HG02610 (cell line): ENCODE measurements at regions not wholly inside any gene's neighbourhood (a gene's known extent, or its start where the extent isn't known, plus 50 kb on each side); places are given as distances from the start of the nearest gene placed in this dataset.
"Not testable (repeated sequence)": the region's sequence is repeated elsewhere in the genome, so short reads cannot be mapped to it uniquely, and the experiment has no call there.

ENCODE experiments used
- ATAC-seq: cut with Tn5 transposase; IDR thresholded peaks from one replicate; pipeline ENCODE4 v1.9.1; 2021; ENCODE audit warnings: mild to moderate bottlenecking, moderate library complexity; ENCODE audit not compliant: unreplicated experiment

DNA sequence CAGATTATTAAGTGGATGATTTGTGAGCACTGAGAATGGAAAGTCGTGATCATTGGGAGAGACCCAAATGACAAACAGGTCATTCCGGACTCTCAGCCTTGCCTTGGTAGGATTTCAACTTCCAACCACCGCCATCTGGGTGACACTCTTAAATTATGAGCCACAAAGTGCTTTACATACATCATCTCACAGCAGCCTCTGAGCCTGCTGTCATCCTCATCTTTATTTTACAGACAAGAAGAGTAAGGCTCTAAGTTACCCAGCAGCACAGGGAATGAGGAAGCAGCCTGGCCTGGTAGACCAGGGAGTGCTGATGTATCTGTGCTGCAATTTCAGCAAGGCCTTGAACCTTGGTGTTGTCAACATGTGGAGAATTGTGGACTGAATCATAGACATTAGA lies 105.8 kb upstream of the TRIM2 start:
- no peak for ATAC-seq

DNA sequence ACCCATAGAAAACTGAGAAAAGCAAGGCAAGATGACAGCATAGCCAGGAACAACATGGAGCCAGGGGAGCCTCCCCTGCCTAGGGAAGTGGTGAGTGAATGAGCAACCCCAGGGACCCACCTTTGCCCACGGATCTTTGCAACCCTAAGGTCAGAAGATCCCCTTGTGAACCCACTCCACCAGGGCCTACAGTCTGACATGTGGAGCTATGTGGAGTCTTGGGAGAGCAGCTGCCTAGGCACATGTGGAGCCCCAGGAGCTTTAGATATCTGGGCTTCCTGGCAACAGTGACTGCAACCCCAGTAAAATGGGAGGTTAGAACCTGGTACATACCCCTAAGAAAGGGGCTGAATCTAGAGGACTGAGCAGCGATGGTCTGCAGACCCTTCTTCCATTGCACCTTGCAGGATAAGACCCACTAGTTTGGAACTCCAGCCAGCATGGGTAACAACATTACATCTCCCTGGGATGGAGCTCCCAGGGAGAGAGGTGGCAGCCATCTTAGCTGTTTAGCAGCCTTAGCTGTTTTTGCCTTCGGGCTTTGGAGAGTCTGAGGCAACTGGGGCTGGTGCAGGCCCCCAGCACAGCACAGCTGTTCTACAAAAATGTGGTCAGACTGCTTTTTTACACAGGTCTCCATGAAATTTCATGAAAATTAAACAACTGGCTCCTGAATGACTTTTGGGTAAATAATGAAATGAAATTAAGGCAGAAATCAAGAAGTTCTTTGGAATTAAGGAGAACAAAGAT lies 104.7 kb upstream of the TRIM2 start:
- no peak for ATAC-seq

DNA sequence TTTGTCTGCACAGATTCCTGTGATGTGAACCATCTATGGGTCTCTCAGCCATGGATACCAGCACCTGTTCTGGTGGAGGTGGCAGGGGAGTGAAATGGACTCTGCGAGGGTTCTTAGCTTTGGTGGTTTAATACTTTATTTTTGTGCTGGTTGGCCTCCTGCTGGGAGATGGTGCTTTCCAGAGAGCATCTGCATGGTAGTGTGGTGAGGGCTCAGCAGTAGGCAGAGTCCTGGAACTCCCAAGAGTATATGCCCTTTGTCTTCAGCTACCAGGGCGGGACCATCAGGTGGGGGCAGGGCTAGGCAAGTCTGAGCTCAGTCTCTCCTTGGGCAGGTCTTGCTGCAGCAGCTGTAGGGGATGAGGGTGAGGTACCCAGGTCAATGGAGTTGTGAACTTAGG lies 97.5 kb upstream of the TRIM2 start:
- ATAC-seq = not testable (repeated sequence)

DNA sequence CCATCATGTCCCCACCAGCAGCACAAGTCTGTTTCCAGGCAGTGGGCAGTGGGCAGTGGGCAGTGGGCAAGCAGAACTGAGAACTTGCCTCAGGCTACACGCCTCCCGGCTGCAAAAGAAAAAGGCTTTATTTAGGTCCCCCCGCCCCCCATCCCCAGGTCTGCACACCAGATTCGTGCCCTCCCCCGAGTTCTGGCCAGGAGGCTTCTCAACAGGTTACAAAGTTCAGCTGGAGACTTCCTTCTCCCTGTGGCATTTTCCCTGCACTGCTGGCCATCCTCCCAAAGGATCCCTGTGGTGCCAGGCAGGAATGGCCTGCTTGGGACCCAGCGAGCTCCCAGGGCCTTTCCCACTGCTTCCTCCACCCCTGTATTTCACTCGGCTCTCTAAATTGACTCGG lies 97.0 kb upstream of the TRIM2 start:
- no peak for ATAC-seq

DNA sequence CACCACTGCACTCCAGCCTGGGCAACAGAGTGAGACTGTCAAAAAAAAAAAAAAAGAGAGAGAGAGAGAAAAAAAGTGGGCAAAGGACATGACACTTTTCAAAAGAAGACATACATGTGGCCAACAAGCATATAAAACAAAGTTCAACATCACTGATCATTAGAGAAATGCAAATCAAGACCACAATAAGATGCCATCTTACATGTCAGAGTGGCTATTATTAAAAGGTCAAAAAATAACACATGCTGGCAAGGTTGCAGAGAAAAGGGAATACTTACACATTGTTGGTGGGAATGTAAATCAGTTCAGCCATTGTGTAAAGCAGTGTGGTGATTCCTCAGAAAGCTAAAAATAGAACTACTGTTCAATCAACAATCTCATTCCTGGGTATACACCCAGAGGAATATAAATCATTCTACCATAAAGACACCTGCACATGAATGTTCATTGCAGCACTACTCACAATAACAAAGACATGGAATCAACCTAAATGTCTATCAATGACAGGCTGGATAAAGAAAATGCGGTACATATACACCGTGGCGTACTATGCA lies 94.9 kb upstream of the TRIM2 start:
- no peak for ATAC-seq

DNA sequence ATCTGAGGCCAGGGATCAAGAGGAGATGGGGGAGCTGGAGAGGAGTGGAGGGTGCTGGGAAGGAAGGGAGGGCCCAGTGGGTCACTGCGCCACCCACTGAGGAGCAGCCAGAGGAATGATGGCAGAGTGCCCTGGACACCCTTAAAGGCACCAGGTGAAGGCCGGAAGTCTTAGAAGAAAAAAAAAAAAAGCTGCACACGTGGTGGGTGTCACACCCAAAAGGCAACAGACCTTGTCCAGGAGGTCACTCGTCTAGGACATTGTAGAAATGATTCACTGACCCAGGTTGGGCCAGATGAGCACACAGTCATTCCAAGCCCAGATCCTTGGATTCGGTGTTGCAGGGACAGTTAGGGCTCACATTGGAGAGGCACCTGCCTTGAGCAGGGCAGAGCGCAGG lies 93.5 kb upstream of the TRIM2 start:
- ATAC-seq = no peak

DNA sequence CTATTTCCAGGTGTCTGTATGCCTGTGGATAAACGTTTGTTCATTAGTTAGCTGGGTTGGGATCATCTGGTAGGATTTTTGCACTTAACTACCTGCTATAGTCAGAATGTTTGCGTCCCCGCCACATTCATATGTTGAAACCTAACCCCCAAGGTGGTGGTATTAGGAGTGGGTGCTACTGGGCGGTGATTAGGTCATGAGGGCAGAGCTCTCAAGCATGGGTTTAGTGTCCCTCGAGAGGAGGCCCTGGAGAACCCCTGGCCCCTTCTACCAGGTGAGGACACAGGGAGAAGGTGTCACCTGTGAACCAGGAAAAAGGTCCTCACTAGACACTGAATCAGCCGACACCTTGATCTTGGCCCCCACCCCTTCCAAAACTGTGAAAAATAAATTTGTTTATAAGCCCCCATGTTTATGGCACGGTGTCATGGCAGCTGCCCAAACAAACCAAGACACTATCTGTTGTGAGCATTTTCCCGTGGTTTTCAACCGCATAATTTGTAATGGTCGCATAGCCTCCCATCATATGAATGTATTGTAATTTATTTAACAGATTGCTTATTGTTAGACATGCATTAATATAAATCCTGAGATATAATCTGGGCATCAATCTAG lies 92.7 kb upstream of the TRIM2 start:
- ATAC-seq = no peak

DNA sequence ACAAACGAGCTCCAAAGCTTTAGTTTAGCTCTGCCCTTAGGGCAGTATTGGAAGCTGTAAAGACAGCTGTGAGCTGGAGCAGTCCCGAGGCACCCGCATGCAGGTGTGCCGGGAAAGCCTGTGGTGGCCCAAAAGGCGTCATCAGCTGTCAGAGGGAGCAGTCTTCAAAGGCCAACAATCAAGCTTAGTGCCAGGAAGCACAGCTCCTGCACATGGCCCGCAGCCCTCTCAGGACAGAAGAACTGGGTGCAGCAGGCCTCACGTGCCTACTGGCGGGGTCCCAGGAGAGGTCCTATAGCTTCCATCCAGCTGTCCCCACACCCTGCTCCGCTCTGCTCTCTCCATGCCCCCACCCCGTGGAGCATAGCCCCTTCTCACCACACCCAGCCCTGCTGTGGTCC lies 92.2 kb upstream of the TRIM2 start:
- no peak for ATAC-seq

DNA sequence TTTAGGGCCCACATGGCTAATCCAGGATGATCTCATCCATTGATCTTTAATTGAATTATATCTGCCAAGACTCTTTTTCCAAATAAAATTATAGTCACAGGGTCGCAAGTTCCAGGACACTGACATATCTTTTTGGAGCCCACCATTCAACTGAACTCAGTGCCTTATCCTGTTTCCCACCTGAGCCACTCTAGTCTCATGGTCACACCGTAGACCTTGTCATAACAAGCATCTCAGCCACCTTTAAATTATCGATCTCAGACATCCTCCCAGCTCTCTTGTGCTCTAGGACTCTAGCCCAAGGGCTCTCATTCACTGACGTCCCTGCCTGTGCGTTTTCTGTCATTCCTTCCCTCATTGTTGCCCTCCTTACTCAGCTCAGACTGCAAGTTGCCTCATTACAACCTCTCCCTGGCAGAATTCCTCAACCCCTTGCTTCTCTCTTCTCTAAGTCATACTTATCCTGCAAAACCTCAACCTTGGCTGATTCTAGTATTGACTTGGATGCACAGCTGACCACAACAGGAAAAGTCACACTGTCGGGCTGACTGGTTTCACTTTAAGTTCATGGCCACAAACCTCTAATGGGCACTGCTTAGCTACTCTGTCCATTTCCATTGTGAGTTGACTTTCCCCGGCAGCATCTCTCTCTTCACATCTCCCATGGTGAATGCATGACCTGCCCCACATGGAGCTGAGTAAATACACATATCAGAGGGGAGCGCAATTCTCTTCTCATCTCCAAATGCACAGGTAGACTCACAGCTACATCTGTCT lies 91.0 kb upstream of the TRIM2 start:
- ATAC-seq = no peak

DNA sequence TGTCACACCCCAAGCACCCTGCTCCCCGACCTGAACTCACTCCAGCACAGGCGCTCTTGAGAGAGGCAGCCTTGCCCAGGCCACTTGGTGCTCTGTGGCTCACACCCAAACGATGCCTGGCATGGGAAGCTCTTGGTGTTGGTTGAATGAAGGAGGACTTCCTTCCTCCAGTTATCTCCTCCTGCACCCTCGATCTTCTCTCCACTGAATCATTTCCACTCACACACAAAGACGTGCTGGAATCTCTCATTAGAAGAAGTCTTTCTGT lies 90.5 kb upstream of the TRIM2 start:
- ATAC-seq = no peak

DNA sequence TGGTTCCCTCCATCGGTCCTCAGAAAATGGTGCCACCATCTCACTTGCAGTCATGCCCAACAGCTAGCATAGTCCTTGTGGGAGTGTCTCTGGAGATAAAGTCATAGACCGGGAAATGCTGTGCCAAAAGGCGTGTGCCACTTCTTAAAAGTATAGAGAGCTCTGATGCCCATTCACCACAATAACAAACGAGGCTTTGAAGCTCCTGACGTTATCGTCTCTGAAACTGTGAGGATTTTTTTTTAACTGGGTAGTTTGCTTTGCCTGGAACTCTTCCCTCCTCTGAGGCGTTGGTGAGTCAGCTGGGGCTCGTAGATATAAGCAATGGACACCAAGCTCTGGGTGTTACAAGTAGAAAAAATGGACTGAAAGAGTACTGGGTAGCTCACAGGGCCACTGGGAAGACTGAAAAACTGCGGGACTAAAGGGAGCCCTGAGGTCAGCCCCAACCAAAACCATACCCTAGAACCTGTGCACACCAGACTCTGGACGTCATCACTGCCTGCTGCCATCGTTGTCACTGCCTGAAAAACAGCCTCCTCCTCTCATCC lies 89.4 kb upstream of the TRIM2 start:
- no peak for ATAC-seq

DNA sequence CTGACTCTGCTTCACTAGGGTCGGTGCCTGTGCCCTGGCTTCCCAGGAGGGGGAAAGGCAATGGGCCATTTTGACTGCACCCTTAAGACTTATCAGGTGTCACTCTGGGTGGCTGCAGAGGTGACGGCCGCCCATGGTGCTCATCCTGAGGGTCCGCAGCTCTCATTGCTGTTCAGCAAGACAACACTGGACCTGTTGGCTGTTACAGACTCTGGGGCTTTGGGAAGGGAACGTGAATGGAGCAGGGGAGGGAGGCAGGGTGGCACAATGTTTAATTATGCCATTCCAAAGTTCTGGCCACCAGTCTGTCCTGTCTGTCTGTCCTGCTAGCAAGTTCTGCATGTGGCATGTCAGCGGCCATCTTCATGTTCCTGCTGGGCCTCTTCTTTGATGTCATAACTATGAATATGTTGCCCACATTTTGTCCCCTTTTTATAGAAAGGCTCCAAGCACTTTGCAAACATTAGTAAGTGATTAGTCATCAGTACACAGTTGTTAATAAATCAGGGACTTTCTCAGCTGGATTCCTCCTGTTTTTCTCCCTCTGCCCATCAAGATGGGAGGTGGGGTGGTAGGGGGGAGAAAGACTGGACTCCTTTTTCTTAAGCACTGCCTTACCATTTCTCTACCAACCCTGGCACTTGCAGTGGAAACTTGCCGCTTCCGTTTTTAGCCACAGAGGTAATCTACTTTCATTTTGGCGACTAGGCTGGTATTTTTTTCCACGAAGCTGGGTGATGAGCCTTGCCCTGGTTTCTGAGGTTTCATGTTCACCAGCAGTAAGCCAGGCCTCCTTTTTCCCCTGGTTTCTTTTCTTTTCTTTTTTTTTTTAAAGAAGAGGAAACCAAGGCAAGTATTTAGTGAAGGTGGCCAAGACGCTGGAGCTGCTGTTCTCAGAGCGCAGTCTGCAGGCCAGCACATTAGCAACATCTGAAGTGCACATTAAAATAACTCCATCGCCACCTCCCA lies 88.6 kb upstream of the TRIM2 start:
- ATAC-seq = peak; percentile 78

DNA sequence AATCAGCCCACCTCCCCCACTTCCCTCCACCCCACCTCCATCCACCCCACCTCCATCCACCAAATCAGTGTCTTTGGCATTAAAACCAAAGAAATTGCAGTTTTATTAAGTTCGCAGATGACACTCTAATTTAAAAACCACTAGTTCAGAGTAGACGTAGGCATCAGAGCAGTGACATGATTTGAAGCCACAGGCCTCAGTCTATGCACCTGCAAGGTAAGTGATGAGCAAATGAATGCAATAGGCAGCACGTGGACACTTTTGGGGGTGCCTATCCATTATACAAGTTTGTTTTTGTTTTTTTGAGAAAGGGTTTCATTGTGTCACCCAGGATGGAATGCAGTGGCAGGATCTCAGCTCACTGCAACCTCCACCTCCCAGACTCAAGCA lies 88.0 kb upstream of the TRIM2 start:
- no peak for ATAC-seq

DNA sequence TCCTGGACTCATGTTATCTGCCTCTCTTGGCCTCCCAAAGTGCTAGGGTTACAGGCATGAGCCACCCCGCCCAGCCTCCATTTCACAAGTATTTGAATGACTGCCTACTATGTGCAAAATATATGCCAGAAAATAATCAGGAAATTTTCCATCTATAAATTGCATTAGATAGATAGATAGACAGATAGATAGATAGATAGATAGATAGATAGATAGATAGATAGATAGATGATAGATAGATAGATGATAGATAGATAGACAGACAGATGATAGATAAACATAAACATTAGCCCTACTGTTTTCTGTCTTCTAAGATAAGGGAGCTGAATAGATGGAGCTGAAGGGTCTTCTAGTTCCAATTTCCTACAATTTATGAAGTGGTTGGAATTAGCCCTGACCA lies 87.4 kb upstream of the TRIM2 start:
- no peak for ATAC-seq

DNA sequence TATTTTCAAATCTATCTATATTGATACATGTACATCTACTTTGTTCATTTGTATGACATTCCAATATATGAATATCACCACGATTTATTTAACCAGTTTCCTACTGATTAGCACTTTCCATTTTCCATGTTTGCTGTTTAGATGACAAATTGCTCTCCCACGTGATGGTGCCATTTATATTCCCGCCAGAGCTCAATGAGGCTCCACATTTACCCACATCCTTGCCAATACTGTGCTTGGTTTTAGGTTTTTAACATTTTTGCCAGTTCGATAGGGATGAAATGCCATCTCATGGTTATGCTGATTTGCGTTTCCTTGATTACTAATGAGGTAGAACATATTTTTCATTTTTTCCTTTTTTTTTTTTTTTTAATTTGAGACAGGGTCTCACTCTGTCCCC lies 86.7 kb upstream of the TRIM2 start:
- no peak for ATAC-seq

DNA sequence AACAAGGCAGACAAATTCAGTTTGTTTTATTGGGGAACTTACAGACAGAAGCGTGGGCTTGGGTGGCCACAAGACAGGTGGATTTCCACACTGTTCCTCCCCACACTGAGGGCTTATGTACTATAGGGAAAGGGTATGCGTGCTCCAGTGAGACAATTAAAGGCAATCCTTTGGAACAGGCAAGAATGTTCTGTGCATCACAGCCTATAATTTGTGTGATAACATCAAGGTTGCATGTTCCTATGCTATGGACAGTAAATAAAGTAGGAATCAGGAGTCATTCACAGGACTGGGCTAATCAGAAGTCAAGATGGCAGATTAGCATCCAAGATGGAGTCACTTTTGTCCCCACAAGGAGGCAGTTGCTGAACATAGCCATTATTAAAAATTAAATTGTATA lies 84.6 kb upstream of the TRIM2 start:
- ATAC-seq = no peak

DNA sequence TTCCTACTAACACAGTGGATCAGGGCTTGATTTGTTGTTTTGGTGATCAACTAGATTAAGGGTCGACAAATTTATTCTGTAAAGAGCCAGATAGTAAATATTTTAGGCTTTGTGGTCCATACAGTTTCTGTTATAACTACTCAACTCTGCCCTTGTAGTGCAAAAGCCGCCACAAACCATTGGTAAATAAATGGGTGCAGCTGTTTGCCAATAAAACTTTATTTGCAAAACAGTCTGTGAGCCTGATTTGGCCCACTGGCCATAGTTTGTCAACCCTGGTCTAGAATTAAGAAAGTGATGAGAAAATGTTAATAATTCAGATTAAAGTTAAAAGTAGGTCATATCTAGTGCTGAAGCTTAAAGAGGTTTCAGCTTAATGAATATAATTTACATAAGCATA lies 84.0 kb upstream of the TRIM2 start:
- ATAC-seq = no peak

DNA sequence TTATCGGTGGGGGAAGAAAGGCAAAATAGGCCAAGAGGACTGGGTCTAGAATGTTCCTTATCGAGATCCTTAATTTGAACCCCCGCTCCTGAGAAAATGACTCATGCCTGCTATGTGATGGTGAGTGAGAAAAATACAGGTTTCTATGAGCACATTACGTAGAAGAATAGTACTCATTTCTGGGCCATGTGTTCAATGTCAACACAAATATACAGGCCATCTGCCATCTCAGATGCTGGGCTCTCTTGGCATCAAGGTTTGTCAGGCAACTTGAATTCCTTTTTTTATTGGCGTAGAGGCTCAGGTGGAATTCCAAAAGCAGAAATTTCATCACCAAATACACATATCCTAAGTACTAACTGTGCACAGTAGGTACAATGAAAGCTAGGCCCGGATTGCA lies 81.4 kb upstream of the TRIM2 start:
- no peak for ATAC-seq

DNA sequence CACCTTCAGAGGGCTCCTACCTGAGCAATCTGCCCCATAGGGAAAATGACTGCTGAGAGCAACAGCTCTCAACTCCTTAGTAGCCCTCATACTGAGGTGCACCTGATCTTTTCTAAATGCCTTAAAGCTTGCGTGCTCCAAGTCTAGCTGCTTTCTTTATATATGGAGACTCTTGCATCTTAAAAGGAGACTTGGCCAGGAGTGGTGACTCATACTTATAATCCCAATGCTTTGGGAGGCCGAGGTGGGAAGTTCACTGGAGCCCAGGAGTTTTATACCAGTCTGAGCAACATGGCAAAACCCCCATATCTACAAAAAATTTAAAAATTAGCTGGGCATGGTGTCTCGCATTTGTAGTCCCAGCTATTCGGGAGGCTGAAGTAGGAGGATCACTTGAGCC lies 78.1 kb upstream of the TRIM2 start:
- ATAC-seq = no peak

DNA sequence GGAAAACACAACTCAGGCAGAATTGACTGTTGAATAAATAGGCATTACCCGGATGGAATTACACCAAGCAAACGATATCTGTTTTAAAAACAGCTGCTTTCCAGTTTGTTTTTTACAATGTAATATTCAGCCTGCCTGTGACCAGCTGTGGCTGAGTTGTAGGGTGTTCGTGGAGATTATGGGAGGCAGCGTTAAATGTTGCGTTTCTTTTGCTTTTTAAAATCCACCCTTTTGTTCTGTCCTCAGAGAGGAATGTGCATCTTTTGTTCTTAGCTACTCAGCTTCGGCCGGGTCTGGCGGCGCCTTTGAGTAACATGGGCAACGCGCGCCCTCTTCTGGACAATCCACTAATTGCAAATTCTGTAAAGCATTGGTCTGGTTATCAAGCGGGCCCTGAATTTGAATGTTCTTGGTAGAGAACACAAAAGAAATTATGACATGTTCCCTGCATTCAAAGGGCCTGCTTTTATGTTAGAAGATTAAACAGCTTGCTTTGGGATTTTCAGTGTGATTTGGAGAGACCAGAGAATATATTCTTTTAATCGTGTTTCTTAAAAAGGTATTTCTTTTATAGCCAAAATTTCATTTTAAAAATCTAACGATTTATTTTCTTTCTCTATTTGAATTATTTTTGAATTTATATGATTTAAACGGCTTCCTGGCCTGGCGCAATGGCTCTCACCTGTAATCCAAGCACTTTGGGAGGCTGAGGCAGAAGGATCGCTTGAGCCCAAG lies 76.3 kb upstream of the TRIM2 start:
- ATAC-seq = peak; percentile 70
